ENCODE measurements at regions not wholly inside any gene's neighbourhood (a gene's known extent, or its start where the extent isn't known, plus 50 kb on each side); places are given as distances from the start of the nearest gene placed in this dataset.

DNA sequence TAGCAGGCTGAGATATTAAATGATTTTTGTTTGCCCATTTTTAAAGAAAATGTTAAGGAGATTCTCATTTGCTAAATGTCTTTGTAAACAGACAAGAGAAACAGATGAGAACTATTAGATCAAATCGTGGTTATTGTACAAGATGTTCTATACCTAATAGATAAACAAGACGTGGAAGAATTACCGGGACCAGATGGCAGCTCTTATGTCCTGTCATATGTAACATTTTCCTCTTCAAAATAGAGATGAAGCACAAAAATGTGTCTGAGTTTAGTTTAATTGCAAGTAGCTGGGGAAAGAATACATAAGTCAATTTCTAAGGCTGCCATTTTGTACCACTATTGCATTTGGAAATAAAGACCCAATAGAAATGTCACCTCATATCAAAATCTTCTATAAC lies 553.7 kb downstream of the TUSC7 start:
- Histone ChIP-seq H4K91ac (replicated peaks; ENCODE audit: insufficient read length, low read length) (no peak overlapping the region), H2BK15ac (ENCODE audit: low read length) (no peak overlapping the region), H4K20me1 (replicated peaks in 1 of 2; ENCODE audit: control insufficient read depth in 1 of 2, insufficient read depth in 2 of 2, low read length in 2 of 2) (no peaks in the 10 kb centered on the region), H4K5ac (ENCODE audit: insufficient read length, low read depth, low read length) (no peak overlapping the region), H3K23me2 (ENCODE audit: low read depth, low read length) (no peaks in the 10 kb centered on the region), H2AK5ac (ENCODE audit: low read depth, low read length) (no peak overlapping the region), H3K18ac (ENCODE audit: extremely low read depth, low read length) (no peak overlapping the region), H3K27me3 (replicated peaks in 1 of 4; ENCODE audit: control insufficient read depth in 3 of 4, extremely low read depth in 1 of 4, insufficient read depth in 3 of 4, low read length in 3 of 4) (no peaks in the 10 kb centered on the region), H3K9me3 (ENCODE audit: insufficient read depth in 2 of 2, low read depth in 1 of 2, low read length in 1 of 2) (no peaks in the 10 kb centered on the region), H3K4me3 (ENCODE audit: extremely low read depth in 1 of 4, insufficient read depth in 2 of 4, low read depth in 3 of 4, low read length in 4 of 4) (no peak overlapping the region), H3K79me2 (ENCODE audit: control insufficient read depth in 1 of 2, insufficient read depth in 2 of 2, low read length in 2 of 2) (no peaks in the 10 kb centered on the region), H3K9ac (replicated peaks in 1 of 4; ENCODE audit: extremely low read depth in 1 of 4, low read depth in 3 of 4, low read length in 3 of 4) (no peak overlapping the region), H3K4me1 (replicated peaks in 1 of 4; ENCODE audit: control insufficient read depth in 3 of 4, insufficient read depth in 4 of 4, low read length in 3 of 4) (no peaks in the 10 kb centered on the region), H3K14ac (ENCODE audit: insufficient read length) (no peak overlapping the region), H2BK20ac (ENCODE audit: low read length) (no peak overlapping the region), H2BK120ac (replicated peaks; ENCODE audit: low read depth, low read length) (no peak overlapping the region), H4K8ac (ENCODE audit: extremely low read depth, insufficient read depth, low read length) (no peak overlapping the region), H3K79me1 (ENCODE audit: low read depth, low read length) (no peaks in the 10 kb centered on the region), H3K27ac (ENCODE audit: low read depth, low read length) (no peak overlapping the region), H3K36me3 (ENCODE audit: control insufficient read depth in 2 of 4, insufficient read depth in 4 of 4, low read length in 3 of 4) (no peaks in the 10 kb centered on the region), H2BK5ac (ENCODE audit: low read depth, low read length) (no peak overlapping the region), H3K23ac (ENCODE audit: insufficient read length) (no peak overlapping the region), H3K4me2 (ENCODE audit: insufficient read depth in 1 of 2, low read depth in 2 of 2, low read length in 2 of 2) (no peak overlapping the region), H3K56ac (replicated peaks; ENCODE audit: insufficient read length, low read depth, low read length) (no peak overlapping the region), H3K4ac (replicated peaks; ENCODE audit: insufficient read length, low read depth, low read length) (no peak overlapping the region), H2AFZ (ENCODE audit: low read length) (no peak overlapping the region), H2BK12ac (ENCODE audit: low read depth, low read length) (no peak overlapping the region)
- FAIRE-seq (no peak), DNase-seq (ENCODE audit: low read depth in 1 of 2, low spot score in 2 of 2) (no peak)
- WGBS, 2 experiments (ENCODE audit: extremely low coverage in 1 of 2, insufficient coverage in 1 of 2, insufficient read length in 1 of 2, insufficient replicate concordance in 2 of 2, low coverage in 1 of 2, low lambda C conversion rate in 2 of 2, missing lambda C conversion rate in 1 of 2), result 95% methylated on average over 3 of the region's 3 CpGs; no CpG with 5 or more reads in 1 of the 2 experiments
- POLR2A ChIA-PET (ENCODE audit: partially characterized antibody), result no interaction called here
- TF ChIP-seq RXRA (IDR thresholded peaks at IDR 0.05; ENCODE audit: insufficient read depth, low read depth, low read length) (no peak), SP4 (IDR thresholded peaks at IDR 0.05; ENCODE audit: low read length) (no peak)
- CTCF ChIA-PET (ENCODE audit: partially characterized antibody), result interaction anchor here (1.5 kb wide), 1 partner anchor 97 kb away, joined by 4 read pairs; no protein-coding TSS in a partner anchor
